ENCODE measurements at regions not wholly inside any gene's neighbourhood (a gene's known extent, or its start where the extent isn't known, plus 50 kb on each side); places are given as distances from the start of the nearest gene placed in this dataset.

DNA sequence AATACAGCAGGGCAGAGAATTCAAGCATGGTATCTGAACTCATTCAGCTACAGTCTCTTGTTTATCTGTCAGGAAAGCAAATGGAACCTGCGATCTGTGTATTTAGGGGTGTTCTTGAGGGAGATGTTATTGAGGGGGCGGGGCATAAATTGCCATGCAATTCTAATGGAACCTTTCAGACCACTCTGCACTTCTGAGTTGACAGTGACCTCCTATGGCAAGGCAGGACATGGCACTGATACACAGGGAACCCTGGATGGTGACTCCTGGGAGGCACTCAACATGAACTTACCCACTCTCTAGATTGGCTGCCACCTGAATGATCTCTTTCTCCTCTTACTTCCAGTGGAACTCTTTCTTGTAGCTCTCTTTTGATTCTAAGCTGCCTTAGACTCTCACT lies 787.3 kb downstream of the VRK1 start:
- no peaks in the 10 kb centered on the region for H3K4me1 ChIP-seq (ENCODE audit: control insufficient read depth in 2 of 2, insufficient read depth in 1 of 2, low read depth in 1 of 2, low read length in 2 of 2)
- no peak overlapping the region for H3K4me2 ChIP-seq (ENCODE audit: insufficient read depth, low read length, poor library complexity, severe bottlenecking)
- H3K4ac ChIP-seq (ENCODE audit: low read length): no peak overlapping the region
- no peak overlapping the region for H3K18ac ChIP-seq (ENCODE audit: low read length)
- H2BK5ac ChIP-seq (ENCODE audit: low read length): no peak overlapping the region
- H2AK5ac ChIP-seq (ENCODE audit: low read depth, low read length): no peak overlapping the region
- no peak overlapping the region for H2BK120ac ChIP-seq (ENCODE audit: low read depth, low read length)
- H4K91ac ChIP-seq (ENCODE audit: low read depth, low read length, poor library complexity): no peak overlapping the region
- H3K23ac ChIP-seq (ENCODE audit: low read depth, low read length, poor library complexity): no peak overlapping the region
- H3K9me3 ChIP-seq (replicated peaks in 1 of 2; ENCODE audit: control insufficient read depth in 2 of 2, insufficient read depth in 1 of 2, low read depth in 1 of 2, low read length in 2 of 2): no peaks in the 10 kb centered on the region
- H3K79me1 ChIP-seq (ENCODE audit: low read depth, low read length): no peaks in the 10 kb centered on the region
- no peak overlapping the region for H4K8ac ChIP-seq (ENCODE audit: low read depth, low read length)
- no CpG with 5 or more reads among the region's 2 CpGs for WGBS, 2 donors (ENCODE audit: extremely low coverage in 2 of 2, insufficient read length in 2 of 2, insufficient replicate concordance in 1 of 2)
- DNase-seq (ENCODE audit: low spot score): no peak
- no peak overlapping the region for H3K9ac ChIP-seq (ENCODE audit: low read depth, low read length, poor library complexity)
- no peak overlapping the region for H2BK12ac ChIP-seq (ENCODE audit: low read length)
- H3K14ac ChIP-seq (ENCODE audit: low read length): no peak overlapping the region
- no peak overlapping the region for H2BK15ac ChIP-seq (ENCODE audit: low read length)
- H3K36me3 ChIP-seq (replicated peaks in 1 of 2; ENCODE audit: control insufficient read depth in 2 of 2, insufficient read depth in 2 of 2, low read length in 2 of 2): no peaks in the 10 kb centered on the region
- no peak overlapping the region for H3K4me3 ChIP-seq (ENCODE audit: low read length in 2 of 2)
- H2AFZ ChIP-seq (ENCODE audit: low read length): no peak overlapping the region
- H3K27me3 ChIP-seq (ENCODE audit: control insufficient read depth in 3 of 3, insufficient read depth in 3 of 3, low read depth in 1 of 3, low read length in 3 of 3): no peaks in the 10 kb centered on the region
- no peak overlapping the region for H3K27ac ChIP-seq (replicated peaks; ENCODE audit: low read length)

DNA sequence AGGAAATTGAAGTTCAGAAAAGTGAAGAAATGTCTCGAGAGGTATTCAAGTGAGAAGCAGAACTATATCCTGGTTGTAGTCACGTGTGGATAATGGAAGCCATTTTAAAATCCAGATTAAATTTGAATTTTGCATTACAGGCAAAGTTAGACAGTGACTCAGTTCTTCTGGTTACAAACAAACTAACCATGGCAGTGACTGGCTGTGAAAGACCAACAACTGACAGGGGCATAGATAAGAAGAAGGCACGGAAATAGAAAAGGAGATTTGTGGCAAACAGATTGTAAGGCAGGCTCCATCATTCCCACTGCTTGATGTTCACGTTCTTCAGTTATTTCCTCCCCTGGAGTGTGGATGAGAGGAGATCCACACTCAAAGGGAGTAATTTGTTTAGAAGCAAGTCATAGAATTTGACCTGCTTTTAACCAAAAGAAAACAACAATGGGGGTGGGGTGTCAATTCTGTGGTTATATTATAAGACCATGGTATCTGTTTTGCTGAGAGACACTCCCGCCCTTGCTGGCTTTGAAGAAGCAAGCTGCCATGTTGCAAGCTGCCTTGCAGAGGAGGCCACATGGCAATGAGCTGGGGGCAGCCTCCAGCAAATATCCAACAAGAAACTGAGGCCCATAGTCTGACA lies 795.3 kb downstream of the VRK1 start:
- no peak overlapping the region for H2AFZ ChIP-seq (ENCODE audit: low read length)
- no peaks in the 10 kb centered on the region for H3K27me3 ChIP-seq (ENCODE audit: control insufficient read depth in 3 of 3, insufficient read depth in 3 of 3, low read depth in 1 of 3, low read length in 3 of 3)
- no peak overlapping the region for H4K91ac ChIP-seq (ENCODE audit: low read depth, low read length, poor library complexity)
- no CpG with 5 or more reads among the region's 5 CpGs for WGBS, 2 donors (ENCODE audit: extremely low coverage in 2 of 2, insufficient read length in 2 of 2, insufficient replicate concordance in 1 of 2)
- H3K36me3 ChIP-seq (replicated peaks in 1 of 2; ENCODE audit: control insufficient read depth in 2 of 2, insufficient read depth in 2 of 2, low read length in 2 of 2): no peaks in the 10 kb centered on the region
- no peaks in the 10 kb centered on the region for H3K4me1 ChIP-seq (ENCODE audit: control insufficient read depth in 2 of 2, insufficient read depth in 1 of 2, low read depth in 1 of 2, low read length in 2 of 2)
- H4K8ac ChIP-seq (ENCODE audit: low read depth, low read length): no peak overlapping the region
- H3K23ac ChIP-seq (ENCODE audit: low read depth, low read length, poor library complexity): no peak overlapping the region
- no peaks in the 10 kb centered on the region for H3K79me1 ChIP-seq (ENCODE audit: low read depth, low read length)
- no peak overlapping the region for H3K4me2 ChIP-seq (ENCODE audit: insufficient read depth, low read length, poor library complexity, severe bottlenecking)
- no peak overlapping the region for H3K9ac ChIP-seq (ENCODE audit: low read depth, low read length, poor library complexity)
- H2BK15ac ChIP-seq (ENCODE audit: low read length): no peak overlapping the region
- no peak overlapping the region for H2BK5ac ChIP-seq (ENCODE audit: low read length)
- no peak overlapping the region for H3K4me3 ChIP-seq (ENCODE audit: low read length in 2 of 2)
- DNase-seq (ENCODE audit: low spot score): no peak
- peaks cover 0 to 3% of the 10 kb centered on the region in 2 donors for H3K9me3 ChIP-seq (replicated peaks in 1 of 2; ENCODE audit: control insufficient read depth in 2 of 2, insufficient read depth in 1 of 2, low read depth in 1 of 2, low read length in 2 of 2)
- no peak overlapping the region for H3K27ac ChIP-seq (replicated peaks; ENCODE audit: low read length)
- no peak overlapping the region for H2AK5ac ChIP-seq (ENCODE audit: low read depth, low read length)
- H3K14ac ChIP-seq (ENCODE audit: low read length): no peak overlapping the region
- no peak overlapping the region for H3K18ac ChIP-seq (ENCODE audit: low read length)
- no peak overlapping the region for H3K4ac ChIP-seq (ENCODE audit: low read length)
- no peak overlapping the region for H2BK120ac ChIP-seq (ENCODE audit: low read depth, low read length)
- no peak overlapping the region for H2BK12ac ChIP-seq (ENCODE audit: low read length)

DNA sequence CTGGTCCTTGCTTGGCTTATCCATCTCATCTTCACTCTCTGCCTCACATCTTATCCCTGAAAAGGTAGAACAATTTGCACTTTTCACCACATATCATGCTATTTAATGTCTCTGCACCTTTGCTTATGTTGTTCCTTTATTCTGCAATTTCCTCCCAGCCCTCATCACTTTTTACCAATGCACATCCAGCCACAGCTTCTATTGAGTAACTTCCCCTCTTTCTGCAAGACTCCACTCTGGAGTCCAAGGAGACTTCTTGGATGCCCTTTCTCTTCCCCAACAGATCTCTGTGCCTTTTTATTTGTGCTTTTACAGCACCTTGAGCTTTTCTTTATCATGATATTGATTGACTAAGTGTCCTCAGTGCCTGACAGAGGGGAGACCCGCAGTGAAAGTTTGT lies 797.1 kb downstream of the VRK1 start:
- Histone ChIP-seq H3K27me3 (ENCODE audit: control insufficient read depth in 3 of 3, insufficient read depth in 3 of 3, low read depth in 1 of 3, low read length in 3 of 3) (no peaks in the 10 kb centered on the region), H3K14ac (ENCODE audit: low read length) (no peak overlapping the region), H3K9ac (ENCODE audit: low read depth, low read length, poor library complexity) (no peak overlapping the region), H2BK15ac (ENCODE audit: low read length) (no peak overlapping the region), H3K9me3 (replicated peaks in 1 of 2; ENCODE audit: control insufficient read depth in 2 of 2, insufficient read depth in 1 of 2, low read depth in 1 of 2, low read length in 2 of 2) (peaks cover 0 to 3% of the 10 kb centered on the region in 2 donors), H3K23ac (ENCODE audit: low read depth, low read length, poor library complexity) (no peak overlapping the region), H2AK5ac (ENCODE audit: low read depth, low read length) (no peak overlapping the region), H2AFZ (ENCODE audit: low read length) (no peak overlapping the region), H3K4ac (ENCODE audit: low read length) (no peak overlapping the region), H4K91ac (ENCODE audit: low read depth, low read length, poor library complexity) (no peak overlapping the region), H3K36me3 (replicated peaks in 1 of 2; ENCODE audit: control insufficient read depth in 2 of 2, insufficient read depth in 2 of 2, low read length in 2 of 2) (no peaks in the 10 kb centered on the region), H2BK120ac (ENCODE audit: low read depth, low read length) (no peak overlapping the region), H3K79me1 (ENCODE audit: low read depth, low read length) (no peaks in the 10 kb centered on the region), H3K18ac (ENCODE audit: low read length) (no peak overlapping the region), H2BK5ac (ENCODE audit: low read length) (no peak overlapping the region), H4K8ac (ENCODE audit: low read depth, low read length) (no peak overlapping the region), H3K4me1 (ENCODE audit: control insufficient read depth in 2 of 2, insufficient read depth in 1 of 2, low read depth in 1 of 2, low read length in 2 of 2) (no peaks in the 10 kb centered on the region), H3K4me2 (ENCODE audit: insufficient read depth, low read length, poor library complexity, severe bottlenecking) (no peak overlapping the region), H3K27ac (replicated peaks; ENCODE audit: low read length) (no peak overlapping the region), H2BK12ac (ENCODE audit: low read length) (no peak overlapping the region), H3K4me3 (ENCODE audit: low read length in 2 of 2) (no peak overlapping the region)
- WGBS, 2 donors (ENCODE audit: extremely low coverage in 2 of 2, insufficient read length in 2 of 2, insufficient replicate concordance in 1 of 2): no CpG with 5 or more reads among the region's 1 CpG
- DNase-seq (ENCODE audit: low spot score): no peak

DNA sequence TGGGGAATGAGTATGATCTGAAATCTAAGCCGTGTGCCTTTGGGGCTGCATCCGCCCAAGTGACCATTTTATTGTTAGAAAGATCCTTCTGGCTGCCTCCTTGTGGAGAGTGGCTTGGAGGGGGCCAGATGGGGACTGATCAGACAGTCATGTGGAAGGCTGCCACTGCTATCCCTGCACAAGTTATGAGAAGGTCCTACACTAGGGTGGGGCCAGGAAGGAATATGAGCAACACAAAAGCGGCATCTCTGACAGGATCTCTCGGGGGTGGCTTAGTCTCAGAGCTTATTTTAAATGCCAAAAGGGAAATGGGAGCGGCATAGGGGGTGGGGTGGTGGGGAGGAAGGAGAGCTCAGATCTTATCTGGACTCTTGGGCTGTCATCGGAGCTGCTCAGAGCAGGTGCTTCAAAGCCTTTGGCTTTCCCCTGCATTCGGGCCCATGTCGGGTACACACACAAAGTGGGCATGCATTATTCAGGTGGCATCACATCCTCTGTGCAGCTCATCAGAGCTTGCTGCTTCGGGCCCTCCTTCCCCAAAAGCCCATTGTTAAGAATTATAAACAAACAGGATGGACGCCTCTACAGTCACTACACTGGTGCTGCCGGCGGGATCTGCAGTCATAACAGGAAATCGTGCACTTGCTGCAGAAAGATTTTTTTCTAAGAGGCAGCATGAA lies 805.4 kb downstream of the VRK1 start:
- H4K8ac ChIP-seq (ENCODE audit: low read depth, low read length): no peak overlapping the region
- H3K79me1 ChIP-seq (ENCODE audit: low read depth, low read length): no peaks in the 10 kb centered on the region
- H4K91ac ChIP-seq (ENCODE audit: low read depth, low read length, poor library complexity): no peak overlapping the region
- no peak overlapping the region for H2AFZ ChIP-seq (ENCODE audit: low read length)
- no peak overlapping the region for H3K4ac ChIP-seq (ENCODE audit: low read length)
- no peak overlapping the region for H3K9ac ChIP-seq (ENCODE audit: low read depth, low read length, poor library complexity)
- H2BK120ac ChIP-seq (ENCODE audit: low read depth, low read length): no peak overlapping the region
- no peak overlapping the region for H3K23ac ChIP-seq (ENCODE audit: low read depth, low read length, poor library complexity)
- no peak overlapping the region for H2BK15ac ChIP-seq (ENCODE audit: low read length)
- no peak overlapping the region for H3K4me3 ChIP-seq (ENCODE audit: low read length in 2 of 2)
- no peaks in the 10 kb centered on the region for H3K36me3 ChIP-seq (replicated peaks in 1 of 2; ENCODE audit: control insufficient read depth in 2 of 2, insufficient read depth in 2 of 2, low read length in 2 of 2)
- no peak overlapping the region for H3K4me2 ChIP-seq (ENCODE audit: insufficient read depth, low read length, poor library complexity, severe bottlenecking)
- DNase-seq (ENCODE audit: low spot score): no peak
- H3K27ac ChIP-seq (replicated peaks; ENCODE audit: low read length): no peak overlapping the region
- no peaks in the 10 kb centered on the region for H3K9me3 ChIP-seq (replicated peaks in 1 of 2; ENCODE audit: control insufficient read depth in 2 of 2, insufficient read depth in 1 of 2, low read depth in 1 of 2, low read length in 2 of 2)
- H2AK5ac ChIP-seq (ENCODE audit: low read depth, low read length): no peak overlapping the region
- no peak overlapping the region for H2BK5ac ChIP-seq (ENCODE audit: low read length)
- no peaks in the 10 kb centered on the region for H3K4me1 ChIP-seq (ENCODE audit: control insufficient read depth in 2 of 2, insufficient read depth in 1 of 2, low read depth in 1 of 2, low read length in 2 of 2)
- no peaks in the 10 kb centered on the region for H3K27me3 ChIP-seq (ENCODE audit: control insufficient read depth in 3 of 3, insufficient read depth in 3 of 3, low read depth in 1 of 3, low read length in 3 of 3)
- H3K18ac ChIP-seq (ENCODE audit: low read length): no peak overlapping the region
- no CpG with 5 or more reads among the region's 13 CpGs for WGBS, 2 donors (ENCODE audit: extremely low coverage in 2 of 2, insufficient read length in 2 of 2, insufficient replicate concordance in 1 of 2)
- no peak overlapping the region for H3K14ac ChIP-seq (ENCODE audit: low read length)
- H2BK12ac ChIP-seq (ENCODE audit: low read length): no peak overlapping the region
